ENCODE measurements at regions not wholly inside any gene's neighbourhood (a gene's known extent, or its start where the extent isn't known, plus 50 kb on each side); places are given as distances from the start of the nearest gene placed in this dataset.
A peak's percentile ranks its signal among the peaks of the same experiment; 100 is the strongest.

DNA sequence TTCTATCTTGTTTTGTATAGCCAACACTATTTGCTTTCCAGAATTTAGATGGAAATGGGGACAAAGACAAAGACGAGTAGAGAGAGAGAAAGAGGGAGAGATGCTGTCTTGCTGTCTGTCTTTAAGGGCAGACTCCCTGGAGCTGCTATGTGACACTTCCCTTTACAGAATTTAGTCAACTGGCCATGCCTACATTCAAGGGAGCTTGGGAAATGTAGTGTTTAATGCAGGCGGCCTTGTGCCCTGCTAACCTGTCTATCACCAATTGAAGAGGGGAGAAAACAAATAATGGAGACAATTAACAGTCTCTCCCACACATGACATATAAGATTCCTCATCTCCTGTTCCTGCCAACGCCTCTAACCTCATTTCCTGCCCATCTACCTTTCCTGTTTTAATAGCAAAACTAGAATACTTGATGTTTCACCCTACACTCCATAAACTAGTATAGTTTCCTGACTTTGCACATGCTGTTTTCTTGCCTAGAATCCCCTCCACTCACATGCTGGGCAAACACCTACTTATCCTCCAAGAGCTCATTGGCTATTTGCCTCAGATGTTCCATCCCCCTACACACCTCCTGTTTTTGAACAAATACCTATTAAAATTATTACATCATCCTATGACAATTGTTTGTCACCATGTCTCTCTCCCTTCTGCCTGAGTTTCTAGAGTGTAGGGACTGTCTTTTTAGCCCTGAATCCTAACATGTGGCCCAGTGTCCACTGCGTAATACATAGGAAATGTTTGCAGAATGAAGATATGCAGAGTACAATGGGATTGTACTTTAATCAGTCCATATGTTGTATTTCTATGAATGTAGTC lies 117.2 kb downstream of the SLC25A24 start:
- no peak for DNase-seq

DNA sequence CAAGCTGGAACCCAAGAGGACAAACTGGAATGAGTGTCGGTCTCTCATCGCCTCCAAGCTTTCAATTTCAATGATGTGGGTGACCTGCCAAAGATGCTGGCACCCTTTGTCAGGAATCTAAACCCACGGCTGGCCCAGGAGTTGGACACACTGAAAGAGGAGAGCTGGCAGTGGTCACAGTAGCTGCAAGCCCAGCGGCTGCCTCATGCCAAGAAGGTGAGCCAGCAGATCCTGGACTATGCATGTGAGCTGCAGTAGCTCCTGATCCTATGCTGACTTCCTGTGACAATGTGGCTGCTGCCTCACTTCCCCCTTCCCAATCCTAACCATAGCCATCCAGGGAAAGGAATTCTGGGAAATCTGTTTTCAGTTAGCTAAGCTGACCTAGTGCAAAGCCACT lies 117.0 kb upstream of the VAV3 start:
- no peak for DNase-seq

- no peak for DNase-seq
These were observed 115.5 kb upstream of the VAV3 start for GRCh38 chr1:108080448-108080847.

- peak; percentile 22 for DNase-seq
These were observed 114.6 kb upstream of the VAV3 start for GRCh38 chr1:108079440-108080025.

GRCh38 chr1:108077991-108078390 lies 113.0 kb upstream of the VAV3 start:
- no peak for DNase-seq

DNA sequence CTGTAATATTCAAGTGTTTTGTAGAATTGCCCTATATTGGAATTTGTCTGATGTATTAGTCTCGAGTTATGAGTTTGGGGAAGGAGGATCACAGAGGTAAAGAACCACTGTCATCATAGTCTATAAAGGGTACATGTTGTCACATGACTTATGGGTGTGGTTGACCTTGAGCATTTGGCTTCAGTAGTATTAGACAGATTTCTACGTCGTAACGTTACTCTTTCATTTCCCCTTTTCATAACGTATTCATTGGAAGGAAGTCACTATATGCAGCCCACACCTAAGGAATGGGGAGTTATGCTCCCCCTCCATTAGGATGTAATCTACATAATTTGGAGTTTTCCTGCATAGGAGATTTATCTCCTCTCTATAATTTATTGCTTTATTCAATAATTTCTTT lies 110.1 kb upstream of the VAV3 start:
- DNase-seq: no peak

DNA sequence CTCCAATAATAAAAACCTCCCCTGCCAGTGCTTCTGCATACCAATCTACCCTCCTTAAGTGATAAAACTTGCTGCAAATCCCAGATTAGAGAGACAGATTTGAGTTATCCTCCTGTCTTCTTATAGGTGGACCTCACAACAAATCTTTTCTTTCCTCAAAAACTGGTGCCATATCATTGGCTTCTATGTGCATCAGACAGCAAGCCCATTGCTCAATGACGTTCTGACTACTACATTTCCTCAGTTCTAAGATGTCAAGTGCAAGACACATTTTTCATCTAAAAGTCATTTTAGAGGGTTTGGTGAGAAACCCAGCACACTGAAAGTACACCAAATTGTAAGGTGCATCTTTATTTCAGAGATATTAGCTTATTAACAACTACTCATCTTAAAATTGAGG lies 107.8 kb upstream of the VAV3 start:
- DNase-seq: no peak

- no peak for DNase-seq
These were observed 107.2 kb upstream of the VAV3 start for GRCh38 chr1:108072212-108072611.

DNA sequence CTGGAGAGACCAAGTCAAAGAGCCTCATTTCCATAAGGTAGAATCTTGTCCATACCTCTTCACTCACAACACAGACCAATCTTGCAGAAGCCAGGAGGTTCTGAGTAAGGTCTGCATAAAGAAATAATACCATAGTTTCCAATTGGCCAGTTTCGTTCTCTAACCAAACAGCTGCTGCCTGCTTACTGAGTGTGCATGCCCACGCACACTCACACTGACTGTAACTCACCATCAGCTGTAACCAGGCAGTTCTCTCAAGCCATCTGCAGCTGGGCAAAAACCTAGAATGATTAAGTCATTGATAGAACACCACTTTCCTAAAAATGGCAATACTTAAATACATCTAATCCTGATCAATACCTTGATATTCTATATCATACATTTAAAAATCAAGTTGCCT lies 106.6 kb upstream of the VAV3 start:
- DNase-seq: no peak

DNA sequence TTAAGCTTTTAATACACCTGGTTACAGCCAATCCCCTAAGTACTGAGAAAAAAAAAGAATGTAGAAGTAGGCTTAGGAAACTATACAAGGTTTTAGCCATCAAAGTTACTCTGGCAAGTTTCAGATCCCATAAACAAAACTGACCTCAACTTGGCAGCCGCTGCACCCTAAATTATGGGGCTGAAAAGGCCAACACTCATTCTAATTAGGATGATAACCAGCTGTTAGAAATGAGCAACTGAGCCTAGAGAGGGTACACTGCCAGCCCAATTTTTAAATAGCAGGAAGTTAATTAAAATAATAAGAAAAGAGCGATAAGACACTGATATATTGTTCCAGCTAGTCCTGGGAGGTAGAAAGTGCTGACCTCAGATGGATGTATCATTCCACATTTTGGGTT lies 105.7 kb upstream of the VAV3 start:
- DNase-seq: no peak

GRCh38 chr1:108067884-108068540 lies 103.0 kb upstream of the VAV3 start:
- DNase-seq: no peak

DNA sequence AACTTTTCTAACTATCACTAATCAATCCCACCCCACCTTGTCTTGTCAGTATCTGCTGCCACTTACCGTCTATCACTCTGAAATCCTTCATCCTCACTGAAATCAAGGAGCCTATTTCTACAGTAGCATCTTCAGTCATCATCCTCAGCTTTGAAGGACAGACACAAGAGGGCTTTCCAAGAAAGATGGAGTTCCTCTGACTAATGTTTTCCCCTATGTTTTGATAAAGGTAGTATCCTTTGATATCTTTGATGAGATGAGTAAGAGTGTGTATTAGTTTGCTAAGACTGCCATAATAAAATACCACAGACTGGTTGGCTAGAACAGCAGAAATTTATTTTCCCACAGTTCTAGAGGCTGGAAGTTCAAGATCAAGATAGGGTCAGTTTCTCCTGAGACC lies 101.8 kb upstream of the VAV3 start:
- DNase-seq: no peak

GRCh38 chr1:108064255-108064654 lies 99.3 kb upstream of the VAV3 start:
- DNase-seq: no peak

- DNase-seq: no peak
These were observed 98.7 kb upstream of the VAV3 start for GRCh38 chr1:108063703-108064102.

- DNase-seq: no peak
These were observed 95.0 kb upstream of the VAV3 start for GRCh38 chr1:108059945-108060344.

DNA sequence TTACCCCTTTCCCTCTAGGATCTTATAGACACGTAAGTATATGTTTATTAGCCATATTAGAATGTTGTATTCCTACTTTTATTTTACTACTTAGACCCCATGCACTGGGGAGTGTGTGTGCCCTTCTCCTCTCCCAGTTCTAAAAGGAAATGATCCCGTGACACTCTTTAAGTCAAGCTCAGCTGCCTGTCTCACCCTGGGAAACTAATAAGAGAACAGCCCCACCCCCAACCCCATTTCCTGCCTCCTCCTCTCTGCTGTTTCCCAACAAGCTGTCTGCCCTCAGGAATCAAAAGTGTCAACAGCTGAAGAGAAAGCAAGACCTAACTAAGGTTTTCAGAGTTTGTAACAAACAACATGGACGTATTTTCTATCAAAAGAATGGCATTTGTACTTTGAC lies 92.6 kb upstream of the VAV3 start:
- no peak for DNase-seq

DNA sequence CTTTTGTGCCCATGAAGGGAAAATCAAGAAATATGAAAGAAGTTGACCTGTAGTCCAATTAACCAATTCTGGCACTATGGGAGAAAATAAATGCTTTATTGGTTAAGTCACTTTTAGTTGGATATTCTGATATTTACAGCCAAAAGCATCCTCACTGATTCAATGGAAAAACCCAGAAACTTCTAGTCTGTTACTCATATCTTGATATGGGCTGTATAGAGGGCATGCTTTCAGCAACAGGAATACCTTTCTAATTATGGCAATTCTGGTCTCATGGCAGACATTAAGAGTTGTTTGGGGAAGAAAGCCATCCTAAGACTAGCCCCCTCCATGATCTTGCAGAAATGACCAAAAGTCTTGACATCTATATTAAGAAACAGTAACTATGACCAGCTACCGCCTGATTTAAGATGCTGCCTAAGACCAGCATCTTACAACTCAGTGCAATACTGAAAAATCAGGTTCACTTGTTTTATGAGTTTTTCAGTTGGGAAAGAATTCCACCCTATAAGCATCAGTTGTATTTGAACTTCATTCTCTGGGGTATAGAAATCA lies 91.5 kb upstream of the VAV3 start:
- no peak for DNase-seq

DNA sequence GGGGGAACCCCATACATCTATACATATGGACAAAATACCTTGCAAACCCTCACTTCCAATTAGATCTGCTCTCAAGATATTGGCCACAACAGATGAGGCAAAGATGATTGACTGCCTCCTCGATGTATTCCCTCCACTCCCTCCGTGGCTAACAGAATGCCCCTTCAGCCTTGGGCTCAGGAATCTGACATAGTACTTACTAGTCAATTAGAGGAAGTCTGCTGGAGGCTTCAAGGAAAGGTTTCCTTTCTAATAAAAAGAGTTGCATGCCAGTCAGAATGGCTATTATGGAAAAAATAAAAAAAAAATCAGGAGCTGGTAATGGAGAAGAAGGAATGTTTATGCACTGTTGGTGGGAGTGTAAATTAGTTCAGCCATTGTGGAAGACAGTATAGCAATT lies 90.4 kb upstream of the VAV3 start:
- DNase-seq: no peak

GRCh38 chr1:108054396-108054795 lies 89.4 kb upstream of the VAV3 start:
- DNase-seq: no peak

DNA sequence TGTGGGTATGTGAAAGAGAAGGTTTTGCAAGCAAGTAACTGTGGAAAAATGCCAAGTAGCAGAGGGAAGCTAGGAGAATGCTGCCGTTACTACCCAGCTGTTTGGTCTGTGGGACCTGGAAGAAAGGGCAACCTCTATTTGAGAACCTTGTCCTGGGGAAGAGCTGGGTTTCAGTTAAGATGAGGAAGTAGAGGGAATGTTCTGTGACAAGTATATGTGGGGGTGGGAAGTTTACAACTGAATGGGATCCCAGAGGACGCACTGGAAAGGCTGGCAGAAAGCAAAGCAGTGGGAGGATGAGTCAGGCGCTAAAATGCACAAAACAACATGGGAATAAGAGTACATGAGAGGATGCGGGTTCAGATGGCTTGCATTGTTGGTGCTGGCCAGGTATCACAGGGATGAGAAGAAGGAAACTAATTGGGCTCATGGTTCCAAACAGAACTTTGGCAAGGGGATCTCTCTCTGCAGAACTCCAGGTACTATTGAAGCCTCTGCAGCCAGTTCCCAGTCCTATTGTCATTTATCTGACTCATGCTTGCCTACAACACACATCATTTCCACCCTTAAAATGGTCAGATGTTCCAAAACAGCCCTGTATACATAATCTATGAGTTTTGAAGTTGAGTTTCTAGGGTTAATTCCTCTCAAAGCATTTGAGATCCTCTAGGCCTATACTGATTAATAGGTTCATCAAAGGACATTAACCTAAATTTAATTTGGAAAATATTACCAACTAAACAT lies 88.5 kb upstream of the VAV3 start:
- DNase-seq: no peak

GRCh38 chr1:108051631-108052377 lies 86.8 kb upstream of the VAV3 start:
- no peak for DNase-seq

GRCh38 chr1:108050911-108051629 lies 86.1 kb upstream of the VAV3 start:
- no peak for DNase-seq
